Ecto neural progenitor cell (in vitro differentiated cells): ENCODE measurements at regions not wholly inside any gene's neighbourhood (a gene's known extent, or its start where the extent isn't known, plus 50 kb on each side); places are given as distances from the start of the nearest gene placed in this dataset.

Experiments used
- DNase-seq: peaks from one replicate; pipeline ENCODE4 v3.0.0-alpha.2; 2018; ENCODE audit warnings: low spot score

GRCh38 chr2:12592296-12592695 is 124.4 kb upstream of the TRIB2 start:
- DNase-seq, result no peak

GRCh38 chr2:12594590-12594989 is 122.1 kb upstream of the TRIB2 start:
- no peak for DNase-seq

GRCh38 chr2:12596771-12597170 is 120.0 kb upstream of the TRIB2 start:
- DNase-seq, result no peak

GRCh38 chr2:12597610-12598009 is 119.1 kb upstream of the TRIB2 start:
- DNase-seq, result no peak

- DNase-seq, result no peak
These were observed 114.1 kb upstream of the TRIB2 start for GRCh38 chr2:12602661-12603060.

- no peak for DNase-seq
These were observed 112.9 kb upstream of the TRIB2 start for GRCh38 chr2:12603781-12604295.

- no peak for DNase-seq
These were observed 112.4 kb upstream of the TRIB2 start for GRCh38 chr2:12604341-12604740.

GRCh38 chr2:12605366-12605765 is 111.4 kb upstream of the TRIB2 start:
- DNase-seq, result no peak

GRCh38 chr2:12605936-12606335 is 110.8 kb upstream of the TRIB2 start:
- DNase-seq, result no peak

GRCh38 chr2:12606472-12607000 is 110.2 kb upstream of the TRIB2 start:
- no peak for DNase-seq

- no peak for DNase-seq
These were observed 108.8 kb upstream of the TRIB2 start for GRCh38 chr2:12607971-12608370.

GRCh38 chr2:12610314-12610713 is 106.4 kb upstream of the TRIB2 start:
- DNase-seq, result no peak

- DNase-seq, result no peak
These were observed 104.6 kb upstream of the TRIB2 start for GRCh38 chr2:12612168-12612567.

- no peak for DNase-seq
These were observed 104.1 kb upstream of the TRIB2 start for GRCh38 chr2:12612671-12613070.

- no peak for DNase-seq
These were observed 103.5 kb upstream of the TRIB2 start for GRCh38 chr2:12613137-12613835.

GRCh38 chr2:12615509-12615908 is 101.2 kb upstream of the TRIB2 start:
- no peak for DNase-seq

- no peak for DNase-seq
These were observed 100.1 kb upstream of the TRIB2 start for GRCh38 chr2:12616456-12617156.

GRCh38 chr2:12617366-12617765 is 99.4 kb upstream of the TRIB2 start:
- DNase-seq, result no peak

- no peak for DNase-seq
These were observed 98.9 kb upstream of the TRIB2 start for GRCh38 chr2:12617853-12618252.

GRCh38 chr2:12618576-12618975 is 98.2 kb upstream of the TRIB2 start:
- no peak for DNase-seq

- no peak for DNase-seq
These were observed 96.8 kb upstream of the TRIB2 start for GRCh38 chr2:12619975-12620374.

- DNase-seq, result no peak
These were observed 96.0 kb upstream of the TRIB2 start for GRCh38 chr2:12620759-12621158.

GRCh38 chr2:12623051-12623450 is 93.7 kb upstream of the TRIB2 start:
- DNase-seq, result no peak
